Effector CD8-positive, alpha-beta T cell (primary cell): ENCODE measurements at regions not wholly inside any gene's neighbourhood (a gene's known extent, or its start where the extent isn't known, plus 50 kb on each side); places are given as distances from the start of the nearest gene placed in this dataset.
"Not testable (repeated sequence)": the region's sequence is repeated elsewhere in the genome, so short reads cannot be mapped to it uniquely, and the experiment has no call there.

Experiments used
- DNase-seq: peaks from one replicate; lab custom pipeline; 2025; lab: John Stamatoyannopoulos, UW

DNA sequence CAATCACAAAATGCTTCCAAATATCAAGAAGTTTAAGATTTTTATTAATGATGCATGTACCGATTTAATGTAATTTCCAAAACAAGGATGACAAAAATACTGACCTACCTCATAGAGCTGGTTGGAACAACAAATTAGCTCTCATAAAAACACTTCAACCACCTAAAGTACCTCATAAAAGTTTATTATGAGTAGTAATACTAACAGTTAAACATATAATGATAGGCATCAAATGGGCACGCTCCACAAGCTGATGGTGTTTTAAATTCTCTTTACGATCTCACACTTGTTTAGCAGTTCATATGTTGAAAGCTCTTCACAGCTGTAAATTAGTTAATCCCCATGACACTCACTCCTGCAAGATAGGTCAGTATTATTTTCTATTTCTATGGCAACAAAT lies 150.0 kb upstream of the KIF2A start:
- DNase-seq, result no peak

DNA sequence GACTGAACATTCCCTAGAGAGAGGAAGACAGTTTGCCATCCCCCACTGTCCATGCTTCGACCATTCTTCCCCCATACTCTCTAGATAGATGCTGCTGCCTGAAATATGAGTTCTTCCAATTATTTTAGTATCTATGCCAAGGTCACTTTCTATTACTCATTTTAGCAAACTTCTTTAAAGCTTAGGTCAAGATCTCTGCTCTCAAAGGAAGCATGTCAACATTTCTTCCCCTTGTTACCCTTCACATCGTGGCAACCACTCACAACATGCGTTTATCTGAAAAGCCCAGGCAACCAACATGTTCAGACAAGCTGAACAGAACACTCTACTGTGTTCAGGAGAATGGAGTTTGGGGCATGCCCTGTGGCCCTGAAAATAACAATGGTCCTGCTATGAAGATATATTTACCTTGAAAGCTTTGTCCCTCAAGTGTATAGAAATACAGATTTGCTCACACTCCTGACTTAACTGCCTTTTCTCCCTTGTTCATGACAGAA lies 138.4 kb upstream of the KIF2A start:
- no peak for DNase-seq

DNA sequence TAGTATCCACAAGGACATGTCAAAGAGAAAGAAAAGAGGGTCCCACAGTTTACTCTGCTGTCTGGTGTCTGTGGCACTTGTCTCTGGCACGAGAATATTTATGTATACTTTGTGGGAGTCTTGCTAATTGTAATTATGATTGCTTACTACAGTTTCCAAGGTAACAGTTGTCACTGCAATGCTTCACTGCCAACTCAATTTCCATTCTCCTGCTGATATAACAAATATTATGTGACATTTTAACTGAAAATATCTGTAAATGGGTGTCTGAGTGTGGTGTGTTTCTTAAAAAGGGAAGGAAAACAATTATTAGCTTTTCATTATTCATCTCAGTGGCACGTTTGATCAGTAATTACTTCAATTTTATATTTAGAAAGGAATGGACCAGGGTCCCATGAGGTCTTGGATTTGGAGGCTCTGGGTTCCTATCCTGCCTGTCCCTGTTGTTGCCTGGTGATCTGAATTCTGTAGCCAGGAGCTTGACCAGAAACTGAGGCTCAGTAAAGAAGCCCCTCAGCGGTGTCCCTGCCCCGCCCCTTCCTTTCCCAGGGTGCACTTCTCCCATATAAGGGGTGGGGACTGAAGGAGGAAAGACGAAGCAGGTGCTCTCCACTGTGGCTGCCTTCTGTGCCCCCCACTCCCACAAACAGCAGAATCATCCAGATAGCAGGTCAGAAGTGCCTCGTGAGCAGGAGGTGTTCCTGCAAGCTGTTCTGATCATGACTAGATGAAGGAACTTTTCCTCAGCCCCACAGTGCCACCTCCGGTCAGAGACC lies 137.3 kb upstream of the KIF2A start:
- DNase-seq, result no peak

DNA sequence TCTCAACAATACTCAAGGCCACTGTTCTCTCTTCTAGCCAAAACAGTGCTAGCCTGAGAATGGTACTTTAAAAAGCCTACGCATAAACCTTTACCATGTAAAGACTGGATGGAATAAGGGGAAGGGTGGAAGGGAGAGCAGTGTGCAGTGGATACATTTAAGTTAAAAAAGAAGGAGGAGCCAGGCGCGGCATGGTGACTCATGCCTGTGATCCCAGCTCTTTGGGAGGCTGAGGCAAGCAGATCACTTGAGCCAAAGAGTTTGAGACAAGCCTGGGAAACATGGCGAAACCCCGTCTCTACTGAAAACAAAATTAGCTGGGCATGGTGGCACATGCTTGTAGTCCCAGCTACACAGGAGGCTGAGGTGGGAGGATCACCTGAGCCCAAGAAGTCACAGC lies 127.7 kb upstream of the KIF2A start:
- DNase-seq, result no peak

DNA sequence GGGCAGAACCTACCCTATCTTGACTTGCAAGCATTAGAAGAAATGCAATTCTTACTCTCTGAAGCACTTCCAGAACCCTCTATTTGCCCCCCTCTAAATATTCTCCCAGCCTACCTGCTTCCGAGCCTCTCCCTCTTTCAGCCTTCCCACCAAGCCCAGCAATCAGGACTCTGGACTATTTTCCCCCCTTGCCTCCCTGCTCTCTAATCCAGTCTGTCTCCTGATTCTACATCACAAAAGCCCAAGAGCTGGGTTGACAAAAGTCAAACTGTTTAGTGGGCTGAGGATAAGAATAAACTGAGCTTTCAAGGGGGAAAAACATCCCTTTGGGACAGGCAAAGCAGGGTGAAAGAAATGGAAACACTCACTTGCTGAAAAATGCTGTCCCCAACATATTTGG lies 123.2 kb upstream of the KIF2A start:
- DNase-seq, result no peak

DNA sequence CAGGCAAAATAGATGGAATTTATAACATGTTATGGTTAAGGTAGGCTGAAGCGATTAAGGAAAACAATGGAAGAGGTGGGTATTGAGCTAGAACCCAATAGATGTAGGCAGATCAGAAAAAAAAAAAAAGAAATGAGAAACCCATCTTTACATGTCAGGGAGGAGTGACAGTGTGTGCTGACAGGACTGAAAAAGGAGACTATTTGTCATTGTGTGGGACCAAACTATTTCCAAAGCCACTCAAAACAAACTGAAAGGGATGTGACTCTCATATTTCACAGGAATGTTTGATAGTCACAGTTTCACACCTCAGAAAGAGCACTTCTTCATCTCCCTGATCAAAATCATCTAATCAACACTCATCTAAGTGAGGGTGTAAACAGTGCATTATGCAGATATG lies 122.3 kb upstream of the KIF2A start:
- DNase-seq, result no peak

DNA sequence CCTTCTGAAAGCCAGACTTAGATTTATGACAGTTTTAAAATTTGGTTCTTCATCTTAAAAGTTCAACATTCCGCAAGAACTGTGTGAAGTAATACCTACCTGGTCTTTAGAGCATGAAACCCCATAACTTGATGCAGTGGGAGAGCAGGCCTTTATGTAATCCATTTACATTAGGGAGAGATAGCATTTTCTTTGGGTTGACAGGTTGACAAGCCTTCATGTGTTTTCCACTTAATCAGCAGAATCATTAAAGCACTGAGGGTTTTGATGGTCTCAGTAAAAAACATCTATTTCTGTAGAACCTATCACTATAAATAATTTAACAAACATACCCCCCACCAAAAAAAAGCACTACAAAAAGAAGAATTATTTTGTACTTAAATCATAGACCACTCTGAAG lies 121.6 kb upstream of the KIF2A start:
- no peak for DNase-seq

DNA sequence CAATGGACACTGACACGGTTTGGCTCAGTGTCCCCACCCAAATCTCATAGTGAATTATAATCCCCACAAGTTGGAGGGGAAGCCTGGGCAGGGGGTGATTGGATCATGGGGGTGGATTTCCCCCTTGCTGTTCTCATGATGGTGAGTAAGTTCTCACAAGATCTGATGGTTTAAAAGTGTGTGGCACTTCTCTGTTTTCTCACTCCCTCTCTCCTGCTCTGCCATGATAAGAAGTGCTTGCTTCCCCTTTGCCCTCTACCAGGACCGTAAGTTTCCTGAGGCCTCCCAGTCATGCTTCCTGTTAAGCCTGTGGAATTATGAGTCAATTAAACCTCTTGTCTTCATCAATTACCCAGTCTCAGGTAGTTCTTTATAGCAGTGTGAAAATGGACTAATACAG lies 115.8 kb upstream of the KIF2A start:
- DNase-seq, result no peak

DNA sequence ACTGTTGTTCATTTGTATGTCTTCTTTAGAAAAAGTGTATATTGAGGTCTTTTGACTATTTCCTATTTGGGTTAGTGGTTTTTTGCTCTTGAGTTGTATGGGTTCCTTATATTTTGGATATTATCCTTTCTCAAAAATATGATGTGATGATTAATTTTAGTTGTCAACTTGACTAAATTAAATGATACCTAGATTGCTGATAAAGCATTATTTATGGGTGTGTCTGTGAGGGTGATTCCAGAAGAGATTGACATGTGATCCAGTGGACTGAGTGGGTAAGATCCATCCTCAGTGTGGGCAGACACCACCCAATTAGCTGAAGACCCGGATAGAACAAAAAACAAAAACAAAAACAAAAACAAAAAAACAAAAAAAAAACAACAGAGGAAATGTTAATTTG lies 115.1 kb upstream of the KIF2A start:
- DNase-seq, result no peak

DNA sequence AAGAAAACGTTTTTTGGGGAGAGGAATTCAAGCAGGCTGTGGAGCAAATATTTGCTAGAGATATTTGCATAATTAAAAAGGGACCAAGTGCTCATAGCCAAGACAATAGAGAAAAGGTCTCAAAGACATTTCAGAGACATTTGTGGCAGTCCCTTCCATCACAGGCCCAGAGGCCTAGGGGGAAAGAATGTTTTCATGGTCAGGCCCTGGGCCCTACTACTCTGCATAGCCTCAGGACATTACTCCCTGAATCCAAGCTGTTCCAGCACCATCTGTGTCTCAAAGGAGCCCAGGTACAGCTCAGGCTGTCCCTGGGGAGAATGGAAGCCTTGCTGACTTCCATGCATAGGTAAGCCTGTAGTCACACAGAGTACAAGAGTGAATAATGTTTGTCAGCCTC lies 113.0 kb upstream of the KIF2A start:
- no peak for DNase-seq

DNA sequence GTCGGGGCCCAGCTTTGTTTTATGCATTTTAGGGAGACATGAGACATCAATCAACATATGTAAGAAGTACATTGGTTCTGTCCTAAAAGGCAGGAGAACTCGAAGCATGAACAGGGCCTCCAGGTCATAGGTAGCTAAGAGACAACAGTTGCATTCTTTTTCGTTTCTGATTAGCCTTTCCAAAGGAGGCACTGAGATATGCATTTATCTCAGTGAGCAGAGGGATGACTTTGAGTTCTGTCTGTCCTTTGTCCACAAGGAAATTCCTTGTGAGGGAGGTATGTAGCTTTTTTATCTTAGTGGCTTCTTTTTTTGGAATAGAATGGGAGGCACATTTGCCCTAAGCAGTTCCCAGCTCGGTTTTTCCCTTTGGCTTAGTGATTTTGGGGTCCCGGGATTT lies 109.5 kb upstream of the KIF2A start:
- not testable (repeated sequence) for DNase-seq

DNA sequence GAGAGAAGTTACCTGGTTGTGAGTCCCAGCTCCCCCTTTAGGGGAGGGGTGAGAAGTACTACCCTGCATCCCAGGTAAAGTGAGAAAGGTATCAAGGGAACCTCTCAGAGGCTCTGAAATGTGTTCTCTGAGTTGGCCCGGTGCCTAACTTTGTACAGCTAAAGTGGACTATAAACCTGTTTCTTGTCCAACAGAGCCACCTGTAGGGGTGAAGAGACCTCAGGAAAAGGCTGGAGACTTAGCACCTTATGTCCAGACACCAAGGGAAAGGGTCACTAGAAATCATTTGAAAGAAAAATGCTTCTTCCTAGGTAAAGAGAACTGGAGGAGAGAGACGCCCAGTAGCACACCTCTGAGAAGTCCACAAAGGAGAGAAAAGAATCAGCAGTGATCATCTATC lies 108.3 kb upstream of the KIF2A start:
- DNase-seq, result no peak

DNA sequence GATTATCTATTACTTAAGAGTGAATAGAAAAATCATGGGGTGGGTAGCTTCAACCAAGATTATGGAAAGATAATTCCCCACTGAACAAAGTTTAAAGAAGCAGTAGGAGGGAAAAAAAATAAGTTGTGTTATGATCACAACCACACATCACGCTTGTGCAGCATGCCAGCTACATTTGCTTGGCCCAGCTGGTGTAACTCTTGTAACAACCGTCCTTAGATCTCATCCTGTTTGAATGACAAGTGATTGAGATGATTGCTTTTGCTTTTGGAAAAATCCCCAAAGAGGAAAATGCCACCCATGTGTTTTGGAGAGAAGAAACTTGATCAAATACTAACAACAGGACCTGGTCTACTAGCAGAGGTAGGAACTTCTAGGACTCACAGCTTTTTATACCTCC lies 107.6 kb upstream of the KIF2A start:
- no peak for DNase-seq

DNA sequence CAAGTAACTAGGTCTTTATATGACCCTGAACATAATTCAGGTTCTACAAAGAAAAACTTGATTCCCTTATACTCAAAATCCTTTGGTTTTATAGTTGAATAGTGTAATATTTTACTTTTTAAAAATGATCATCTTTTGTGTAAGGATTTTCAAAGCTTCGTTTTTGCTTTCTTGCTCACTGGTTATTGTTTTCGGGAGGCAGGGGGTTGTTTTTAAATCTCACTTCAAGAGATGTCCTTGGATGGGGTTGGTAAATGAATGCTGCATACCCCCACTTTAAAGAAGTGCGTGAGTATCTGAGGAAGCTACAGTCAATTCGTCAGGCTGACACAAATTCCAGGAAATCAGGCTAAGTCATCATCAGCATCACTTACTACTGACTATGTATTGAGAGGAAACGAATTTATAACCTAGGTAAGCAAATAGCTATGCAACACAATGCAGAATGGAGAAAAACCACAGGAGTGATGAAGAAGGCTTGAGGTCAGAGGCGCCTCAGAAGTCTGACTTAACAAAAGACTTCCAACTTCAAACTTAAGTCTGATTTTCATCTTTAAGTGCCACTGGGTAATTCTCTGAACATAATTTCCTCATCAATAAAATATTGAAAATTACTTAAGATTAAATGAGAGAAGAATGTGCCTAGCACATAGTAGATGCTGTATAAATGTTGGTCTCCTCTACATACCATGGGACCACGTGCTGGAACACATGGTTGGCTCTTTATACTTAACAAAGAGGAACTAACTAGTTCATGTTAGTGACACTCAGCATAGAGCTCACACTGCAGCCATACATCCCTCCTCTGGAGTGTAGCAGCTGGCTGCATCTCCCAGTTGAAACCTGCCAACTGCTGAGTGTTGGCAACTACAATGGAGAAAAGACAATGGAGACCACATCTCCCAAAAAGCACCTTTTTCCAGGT lies 106.0 kb upstream of the KIF2A start:
- no peak for DNase-seq

DNA sequence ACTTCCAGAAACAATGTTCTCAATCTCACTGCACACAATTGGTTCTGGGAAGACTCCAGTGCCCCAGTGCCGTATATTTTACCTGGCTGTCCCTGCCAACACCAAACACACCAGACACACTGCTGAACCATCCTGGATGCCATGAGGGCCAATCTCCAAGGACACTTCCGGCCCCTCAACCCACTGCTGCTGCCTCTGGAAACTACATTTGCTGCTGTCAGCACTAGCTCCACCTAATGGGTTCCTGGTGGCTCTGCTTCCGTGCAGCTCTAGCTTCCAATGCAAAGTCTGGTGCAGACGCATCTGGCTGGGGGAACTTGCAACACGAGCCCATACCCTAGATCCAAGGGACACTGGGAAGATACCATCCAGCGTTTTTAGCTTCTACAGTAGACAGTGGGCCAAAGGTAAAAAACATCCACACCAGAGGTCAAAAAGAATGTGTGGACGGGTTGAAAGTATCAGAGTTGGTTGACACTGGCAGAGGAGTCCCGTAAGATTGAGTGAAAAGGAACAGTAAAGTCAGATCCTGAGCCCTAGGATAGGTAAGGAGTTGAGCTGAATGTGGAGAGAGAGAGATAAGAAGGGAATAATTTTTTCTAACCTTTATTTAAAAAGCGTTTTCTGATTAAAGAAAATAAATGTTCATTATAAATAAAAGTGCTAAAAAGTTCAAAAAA lies 99.7 kb upstream of the KIF2A start:
- DNase-seq, result no peak

DNA sequence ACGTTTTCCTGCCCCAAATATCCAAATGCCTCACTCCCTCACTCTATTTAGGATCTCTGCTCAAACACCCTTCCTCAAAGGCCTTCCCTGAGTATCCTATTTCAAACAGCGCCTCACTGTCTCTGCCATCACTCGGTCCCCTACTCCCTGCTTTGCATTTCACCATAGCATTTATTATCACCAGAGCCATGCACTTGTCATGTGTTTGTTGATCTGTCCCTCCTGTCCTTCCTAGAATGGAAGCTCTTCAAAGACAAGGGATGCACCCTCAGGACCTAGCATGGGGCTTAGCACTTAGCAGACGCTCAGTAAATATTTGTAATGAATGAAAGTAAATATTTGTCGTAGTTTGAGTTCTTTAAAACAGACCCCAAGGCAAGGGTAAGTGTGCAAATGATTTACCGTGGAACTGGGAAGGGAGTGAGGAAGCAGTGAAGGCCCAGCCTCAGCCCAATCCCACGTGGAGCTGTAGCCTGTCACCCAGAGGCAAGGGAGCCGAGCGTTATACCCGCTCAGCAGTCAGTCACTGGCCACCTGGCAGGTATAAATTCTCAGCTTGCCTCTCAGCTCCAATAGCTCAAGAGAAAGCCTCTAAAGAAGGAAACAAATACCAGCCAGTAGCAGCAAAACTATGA lies 97.7 kb upstream of the KIF2A start:
- no peak for DNase-seq

DNA sequence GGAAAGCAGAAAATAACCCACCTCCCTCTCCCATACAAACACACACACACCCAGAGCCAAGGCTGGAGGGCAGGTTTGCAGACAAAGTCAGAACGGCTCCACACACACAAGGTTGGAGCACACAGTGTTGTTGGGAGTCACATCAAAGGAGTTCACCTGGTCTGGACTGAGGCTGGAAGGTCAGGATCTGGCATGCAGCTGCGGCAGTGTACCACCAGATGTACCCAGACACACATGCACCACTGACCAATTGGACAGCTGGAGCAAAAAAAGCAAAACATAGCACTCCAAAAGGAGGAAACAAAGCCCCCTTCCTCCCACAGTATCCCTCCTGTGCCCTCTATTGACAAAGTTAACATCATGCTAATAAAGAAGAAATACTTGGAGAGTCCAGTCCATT lies 94.6 kb upstream of the KIF2A start:
- DNase-seq, result no peak

DNA sequence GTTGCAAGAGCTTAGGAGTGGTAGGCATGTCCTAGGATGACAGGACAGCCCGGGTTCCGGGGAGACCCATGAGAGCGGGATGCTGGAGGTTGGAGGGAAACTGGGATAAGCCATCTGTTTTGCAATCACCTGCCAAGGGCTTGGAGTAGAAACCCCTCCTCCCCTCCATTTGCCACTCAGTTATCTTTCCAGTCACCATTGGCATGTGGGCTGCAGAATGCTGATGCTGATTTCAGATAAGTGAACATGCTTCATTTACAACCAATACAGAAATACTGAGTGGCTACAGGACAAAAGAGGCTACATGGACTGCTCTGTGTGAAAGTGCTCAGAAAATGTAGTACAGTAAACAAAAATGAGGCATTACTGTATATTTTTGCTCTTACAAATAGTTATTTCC lies 93.4 kb upstream of the KIF2A start:
- no peak for DNase-seq

DNA sequence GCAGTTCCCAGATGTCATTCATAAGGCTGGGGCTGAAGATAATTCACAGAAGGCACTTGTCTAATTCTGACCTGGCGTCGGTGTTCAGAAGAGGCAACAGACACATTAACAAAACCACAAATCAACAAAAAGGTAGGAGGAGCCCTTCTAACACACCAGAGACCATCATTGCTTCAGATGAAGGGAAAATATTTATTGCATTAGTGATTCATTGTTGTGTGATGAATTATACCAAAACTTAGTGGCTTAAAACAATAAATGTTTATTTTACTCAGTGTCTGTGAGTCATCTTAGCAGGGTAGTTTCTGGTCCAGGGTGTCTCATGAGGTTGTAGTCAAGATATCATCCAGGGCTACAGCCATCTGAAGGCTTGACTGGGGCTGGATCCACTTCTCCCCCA lies 91.3 kb upstream of the KIF2A start:
- DNase-seq, result no peak

DNA sequence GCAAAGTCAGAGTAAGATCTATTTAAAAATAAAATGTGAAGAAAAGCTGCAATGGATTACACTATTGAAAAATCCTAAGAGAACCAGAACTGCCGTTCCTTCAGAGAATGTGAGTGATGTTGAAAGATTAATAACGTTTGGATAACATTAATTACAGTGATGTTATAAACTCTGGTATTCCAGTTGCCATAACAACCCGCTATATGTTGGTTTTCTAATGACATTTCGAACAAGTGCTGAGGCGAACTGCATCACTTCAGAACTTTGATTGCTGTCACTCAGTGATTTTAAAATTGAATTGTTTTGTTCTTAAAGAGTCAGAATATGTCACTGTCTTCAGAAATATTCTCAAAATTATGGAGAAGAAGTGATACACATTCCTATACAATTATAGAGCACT lies 89.4 kb upstream of the KIF2A start:
- DNase-seq, result not testable (repeated sequence)

DNA sequence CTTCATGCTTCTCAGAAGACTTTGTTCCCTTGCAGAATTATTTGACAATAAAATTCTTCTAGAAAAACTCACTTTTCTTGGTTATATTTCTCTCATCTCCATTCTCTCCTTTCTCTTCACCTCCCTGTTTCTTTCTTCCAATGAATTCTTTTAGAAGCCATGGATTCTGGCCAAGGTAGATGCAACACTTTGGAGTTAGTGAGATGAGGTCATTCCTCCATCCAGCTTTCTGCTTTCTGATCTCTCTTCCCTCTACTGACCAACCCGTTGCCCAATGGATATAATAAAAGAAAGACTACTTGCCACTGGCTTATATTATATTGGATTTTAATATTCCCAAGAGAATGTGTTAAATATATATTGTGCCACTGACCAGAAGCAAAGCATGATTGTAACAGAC lies 88.9 kb upstream of the KIF2A start:
- DNase-seq, result not testable (repeated sequence)

DNA sequence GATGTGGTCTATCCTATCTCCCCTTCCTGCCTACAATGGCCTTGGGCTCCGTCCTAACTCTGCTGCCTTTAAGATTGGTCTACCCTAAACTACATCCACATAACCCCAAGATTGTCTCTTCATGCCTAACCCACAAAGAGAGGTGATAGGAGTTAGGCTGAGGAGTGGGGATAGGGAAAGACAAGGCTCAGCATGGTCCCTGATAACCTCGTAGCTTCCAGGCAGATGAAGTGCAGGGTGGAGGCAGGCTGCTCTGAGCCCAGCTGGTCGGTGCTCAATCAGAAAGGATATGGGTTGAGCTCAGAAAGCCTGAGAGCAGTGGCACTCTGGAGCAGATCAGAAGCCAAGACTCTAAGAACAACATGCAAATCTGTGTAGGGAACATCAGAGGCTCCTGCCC lies 87.1 kb upstream of the KIF2A start:
- DNase-seq, result not testable (repeated sequence)
